Endodermal cell (in vitro differentiated cells): ENCODE measurements at regions not wholly inside any gene's neighbourhood (a gene's known extent, or its start where the extent isn't known, plus 50 kb on each side); places are given as distances from the start of the nearest gene placed in this dataset.

Source experiments
- DNase-seq: peaks from one replicate; pipeline ENCODE4 v3.0.0-alpha.2; 2017
- H3K27ac ChIP-seq: 2 replicates; pipeline ENCODE4 v1.5.1; 2013; ENCODE audit warnings: mild to moderate bottlenecking, low read depth, low read length, moderate library complexity
- H3K27me3 ChIP-seq: 2 replicates; pipeline ENCODE4 v1.6.1; 2013; ENCODE audit warnings: mild to moderate bottlenecking, low read length, moderate library complexity; ENCODE audit not compliant: insufficient read depth, control insufficient read depth, poor library complexity, severe bottlenecking
- H3K36me3 ChIP-seq: 2 replicates; pipeline ENCODE4 v1.7.0; 2013; ENCODE audit warnings: mild to moderate bottlenecking, low read length, moderate library complexity; ENCODE audit not compliant: control insufficient read depth, insufficient read depth
- H3K4me1 ChIP-seq: one replicate; pipeline ENCODE4 v1.7.0; 2013; ENCODE audit warnings: low read length; ENCODE audit not compliant: control insufficient read depth, insufficient read depth
- H3K4me3 ChIP-seq: 2 replicates; pipeline ENCODE4 v1.5.1; 2013; ENCODE audit warnings: mild to moderate bottlenecking, low read length, moderate library complexity
- H3K9ac ChIP-seq: 2 replicates; pipeline ENCODE4 v1.6.1; 2013; ENCODE audit warnings: mild to moderate bottlenecking, low read length, moderate library complexity; ENCODE audit not compliant: poor library complexity, severe bottlenecking; ENCODE audit errors: extremely low read depth
- H3K9me3 ChIP-seq: 2 replicates; pipeline ENCODE4 v1.6.1; 2013; ENCODE audit warnings: mild to moderate bottlenecking, low read length, moderate library complexity; ENCODE audit not compliant: control insufficient read depth
- H3K27ac Mint-ChIP-seq: 2 replicates; pipeline ENCODE4 v1.8.0; 2020; ENCODE audit warnings: mixed read lengths
- H3K27me3 Mint-ChIP-seq: 2 replicates; pipeline ENCODE4 v1.8.0; 2021; ENCODE audit warnings: mild to moderate bottlenecking, mixed read lengths; ENCODE audit not compliant: insufficient read depth
- H3K36me3 Mint-ChIP-seq: 2 replicates; pipeline ENCODE4 v1.8.0; 2020; ENCODE audit warnings: low read depth, mixed read lengths
- H3K4me1 Mint-ChIP-seq: 2 replicates; pipeline ENCODE4 v1.8.0; 2020; ENCODE audit warnings: mixed read lengths
- H3K4me3 Mint-ChIP-seq: 2 replicates; pipeline ENCODE4 v1.8.0; 2020; ENCODE audit warnings: mild to moderate bottlenecking, moderate library complexity, mixed read lengths
- H3K9me3 Mint-ChIP-seq: 2 replicates; pipeline ENCODE4 v1.8.0; 2020; ENCODE audit warnings: mild to moderate bottlenecking, mixed read lengths
- CTCF ChIP-seq: fragments of 200-600 bp; sonication (generic); conservative IDR thresholded peaks from 2 replicates; pipeline ENCODE4 v1.5.0; 2021; ENCODE audit warnings: antibody characterized with exemption, mild to moderate bottlenecking
- WGBS, 2 experiments: methylation state at CpG; one replicate each; pipeline versions ENCODE4 v1.1.5 to v1.1.7; 2013; ENCODE audit warnings: missing lambda C conversion rate in 2 of 2, mixed read lengths in 1 of 2; ENCODE audit not compliant: insufficient coverage in 1 of 2, insufficient read length in 1 of 2; 5-methylcytosine and 5-hydroxymethylcytosine counted together

- Mint-ChIP-seq H3K4me3 (no peak overlapping the region), H3K4me1 (no peaks in the 10 kb centered on the region), H3K36me3 (no peaks in the 10 kb centered on the region), H3K9me3 (no peaks in the 10 kb centered on the region), H3K27me3 (no peaks in the 10 kb centered on the region), H3K27ac (no peak overlapping the region)
- Histone ChIP-seq H3K27me3 (no peaks in the 10 kb centered on the region), H3K9me3 (no peaks in the 10 kb centered on the region), H3K36me3 (no peaks in the 10 kb centered on the region), H3K27ac (no peak overlapping the region), H3K9ac (no peak overlapping the region), H3K4me1 (no peaks in the 10 kb centered on the region), H3K4me3 (no peak overlapping the region)
- DNase-seq = no peak
- no peak for TF ChIP-seq CTCF
- WGBS, 2 experiments = 80 to 85% methylated on average over 1 to 2 of the region's 2 CpGs
Observed at GRCh38 chr20:20793591-20793990, 81.1 kb upstream of the RALGAPA2 start.

- no peak overlapping the region for H3K27ac Mint-ChIP-seq
- no peaks in the 10 kb centered on the region for H3K27me3 Mint-ChIP-seq
- Histone ChIP-seq H3K4me3 (no peak overlapping the region), H3K36me3 (no peaks in the 10 kb centered on the region), H3K9me3 (no peaks in the 10 kb centered on the region), H3K27me3 (no peaks in the 10 kb centered on the region), H3K9ac (no peak overlapping the region), H3K27ac (no peak overlapping the region), H3K4me1 (no peaks in the 10 kb centered on the region)
- no peak overlapping the region for H3K4me3 Mint-ChIP-seq
- no peak for TF ChIP-seq CTCF
- peaks cover 7% of the 10 kb centered on the region for H3K9me3 Mint-ChIP-seq
- WGBS, 2 experiments = 93 to 94% methylated on average over 13 to 14 of the region's 14 CpGs
- H3K4me1 Mint-ChIP-seq = no peaks in the 10 kb centered on the region
- no peaks in the 10 kb centered on the region for H3K36me3 Mint-ChIP-seq
- no peak for DNase-seq
Observed at GRCh38 chr20:20791664-20792568, 79.5 kb upstream of the RALGAPA2 start.

- no peaks in the 10 kb centered on the region for H3K36me3 ChIP-seq
- Mint-ChIP-seq H3K4me3 (no peak overlapping the region), H3K4me1 (no peaks in the 10 kb centered on the region), H3K27ac (no peak overlapping the region), H3K9me3 (peaks cover 10% of the 10 kb centered on the region), H3K27me3 (no peaks in the 10 kb centered on the region), H3K36me3 (no peaks in the 10 kb centered on the region)
- no peak for DNase-seq
- no peaks in the 10 kb centered on the region for H3K27me3 ChIP-seq
- no peaks in the 10 kb centered on the region for H3K4me1 ChIP-seq
- H3K9ac ChIP-seq = no peak overlapping the region
- no peak overlapping the region for H3K4me3 ChIP-seq
- no peaks in the 10 kb centered on the region for H3K9me3 ChIP-seq
- H3K27ac ChIP-seq = no peak overlapping the region
- 88 to 100% methylated on average over 1 of the region's 4 CpGs for WGBS, 2 experiments
- no peak for TF ChIP-seq CTCF
Observed at GRCh38 chr20:20788308-20788707, 75.9 kb upstream of the RALGAPA2 start.
